HL-60 (cell line): ENCODE measurements at regions not wholly inside any gene's neighbourhood (a gene's known extent, or its start where the extent isn't known, plus 50 kb on each side); places are given as distances from the start of the nearest gene placed in this dataset.

Source experiments
- DNase-seq, 2 experiments: peaks; one replicate each; pipeline ENCODE4 v3.0.0-alpha.2; 2010 to 2020; ENCODE audit warnings: low read depth in 1 of 2, low spot score in 1 of 2
- H3K27ac ChIP-seq: fragments of 250-450 bp; sonication (Bioruptor Pico); replicated peaks from 2 replicates; pipeline ENCODE4 v1.5.1; 2020; ENCODE audit warnings: mild to moderate bottlenecking, moderate library complexity
- H3K27me3 ChIP-seq: fragments of 250-450 bp; sonication (Bioruptor Pico); 2 replicates; pipeline ENCODE4 v1.5.1; 2021; ENCODE audit warnings: mild to moderate bottlenecking, moderate library complexity; ENCODE audit not compliant: insufficient read depth, poor library complexity, severe bottlenecking
- H3K4me3 ChIP-seq: replicated peaks from 2 replicates; pipeline ENCODE4 v1.5.1; 2011; ENCODE audit warnings: mild to moderate bottlenecking, control low read depth, low read length; ENCODE audit not compliant: insufficient read depth
- GABPA ChIP-seq: IDR thresholded peaks from 2 replicates; pipeline ENCODE4 v1.6.1; 2012; ENCODE audit warnings: low read depth
- POLR2AphosphoS5 ChIP-seq: IDR thresholded peaks from 2 replicates; pipeline ENCODE4 v1.6.1; 2012; ENCODE audit warnings: low read depth
- REST ChIP-seq: IDR thresholded peaks from 2 replicates; pipeline ENCODE4 v1.6.1; 2012; ENCODE audit warnings: low read depth; ENCODE audit not compliant: insufficient replicate concordance
- SPI1 ChIP-seq: IDR thresholded peaks from 2 replicates; pipeline ENCODE4 v1.6.1; 2012; ENCODE audit warnings: low read depth, mild to moderate bottlenecking, borderline replicate concordance
- TF ChIP-seq, protein P1 (sequence below): IDR thresholded peaks from one replicate; pipeline ENCODE4 v1.5.1; 2011; ENCODE audit warnings: low read length, control low read depth, inconsistent platforms; ENCODE audit not compliant: insufficient read depth

- Histone ChIP-seq H3K27me3 (no peaks in the 10 kb centered on the region), H3K4me3 (no peak overlapping the region), H3K27ac (no peak overlapping the region)
- TF ChIP-seq REST, result no peak
- TF ChIP-seq SPI1, result no peak
- TF ChIP-seq GABPA, result no peak
- no peak for TF ChIP-seq POLR2AphosphoS5
- TF ChIP-seq, protein P1, sequence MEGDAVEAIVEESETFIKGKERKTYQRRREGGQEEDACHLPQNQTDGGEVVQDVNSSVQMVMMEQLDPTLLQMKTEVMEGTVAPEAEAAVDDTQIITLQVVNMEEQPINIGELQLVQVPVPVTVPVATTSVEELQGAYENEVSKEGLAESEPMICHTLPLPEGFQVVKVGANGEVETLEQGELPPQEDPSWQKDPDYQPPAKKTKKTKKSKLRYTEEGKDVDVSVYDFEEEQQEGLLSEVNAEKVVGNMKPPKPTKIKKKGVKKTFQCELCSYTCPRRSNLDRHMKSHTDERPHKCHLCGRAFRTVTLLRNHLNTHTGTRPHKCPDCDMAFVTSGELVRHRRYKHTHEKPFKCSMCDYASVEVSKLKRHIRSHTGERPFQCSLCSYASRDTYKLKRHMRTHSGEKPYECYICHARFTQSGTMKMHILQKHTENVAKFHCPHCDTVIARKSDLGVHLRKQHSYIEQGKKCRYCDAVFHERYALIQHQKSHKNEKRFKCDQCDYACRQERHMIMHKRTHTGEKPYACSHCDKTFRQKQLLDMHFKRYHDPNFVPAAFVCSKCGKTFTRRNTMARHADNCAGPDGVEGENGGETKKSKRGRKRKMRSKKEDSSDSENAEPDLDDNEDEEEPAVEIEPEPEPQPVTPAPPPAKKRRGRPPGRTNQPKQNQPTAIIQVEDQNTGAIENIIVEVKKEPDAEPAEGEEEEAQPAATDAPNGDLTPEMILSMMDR, result no peak
- no peak for DNase-seq
These were observed 58.9 kb upstream of the ULK4 start for GRCh38 chr3:42020684-42021307.

- TF ChIP-seq, protein P1, result no peak
- TF ChIP-seq REST (no peak), POLR2AphosphoS5 (no peak), GABPA (no peak), SPI1 (no peak)
- Histone ChIP-seq H3K4me3 (no peak overlapping the region), H3K27ac (no peak overlapping the region)
These were observed 58.0 kb upstream of the ULK4 start for GRCh38 chr3:42019953-42020260.

GRCh38 chr3:42019144-42019952 lies 57.4 kb upstream of the ULK4 start:
- no peak overlapping the region for H3K4me3 ChIP-seq
- TF ChIP-seq SPI1, result no peak
- TF ChIP-seq GABPA, result no peak
- TF ChIP-seq POLR2AphosphoS5, result no peak
- no peak for TF ChIP-seq REST
- TF ChIP-seq, protein P1, result no peak
- no peaks in the 10 kb centered on the region for H3K27me3 ChIP-seq
- H3K27ac ChIP-seq, result no peak overlapping the region
- no peak for DNase-seq

More at GRCh38 chr3:42019953-42020260, 58.0 kb upstream of the ULK4 start:
- no peaks in the 10 kb centered on the region for H3K27me3 ChIP-seq
- no peak for DNase-seq
